Kidney (tissue), 13 donors: ENCODE measurements at regions not wholly inside any gene's neighbourhood (a gene's known extent, or its start where the extent isn't known, plus 50 kb on each side); places are given as distances from the start of the nearest gene placed in this dataset.
"Not testable (repeated sequence)": the region's sequence is repeated elsewhere in the genome, so short reads cannot be mapped to it uniquely, and the experiment has no call there.

Experiments used
- DNase-seq, 5 donors: peaks; one replicate each; pipeline ENCODE4 v3.0.0-alpha.2; 2013 to 2020
- FAIRE-seq: peaks from 2 replicates; lab custom pipeline; 2012; peaks lifted over from hg19 to GRCh38; lab: Jason Lieb, UNC
- H3K27ac ChIP-seq, 2 donors: one replicate each; pipeline ENCODE4 v1.7.0; 2013; ENCODE audit warnings: low read depth in 2 of 2, low read length in 2 of 2, inconsistent platforms in 1 of 2
- H3K27me3 ChIP-seq: one replicate; pipeline ENCODE4 v1.7.1; 2013; ENCODE audit warnings: low read length, inconsistent platforms; ENCODE audit not compliant: control insufficient read depth, insufficient read depth
- H3K36me3 ChIP-seq, 3 donors: one replicate each; pipeline versions ENCODE4 v1.7.0 to v1.7.1; 2013; ENCODE audit warnings: low read length in 3 of 3, control low read depth in 1 of 3, inconsistent platforms in 1 of 3; ENCODE audit not compliant: insufficient read depth in 3 of 3, control insufficient read depth in 2 of 3
- H3K4me1 ChIP-seq, 3 donors: one replicate each; pipeline versions ENCODE4 v1.7.0 to v1.7.1; 2013; ENCODE audit warnings: low read length in 3 of 3, inconsistent platforms in 1 of 3, low read depth in 1 of 3; ENCODE audit not compliant: control insufficient read depth in 2 of 3, insufficient read depth in 2 of 3
- H3K4me3 ChIP-seq, 3 donors: one replicate each; pipeline versions ENCODE4 v1.7.0 to v1.8.1; 2013; ENCODE audit warnings: low read length in 3 of 3, control low read depth in 1 of 3, inconsistent platforms in 1 of 3
- H3K9ac ChIP-seq, 3 donors: one replicate each; pipeline versions ENCODE4 v1.7.0 to v1.7.1; 2013; ENCODE audit warnings: low read length in 3 of 3, control low read depth in 1 of 3, inconsistent platforms in 1 of 3
- H3K9me3 ChIP-seq, 3 donors: one replicate each; pipeline versions ENCODE4 v1.7.0 to v1.7.1; 2013; ENCODE audit warnings: low read length in 3 of 3, control low read depth in 1 of 3, inconsistent platforms in 1 of 3; ENCODE audit not compliant: control insufficient read depth in 2 of 3, insufficient read depth in 1 of 3
- intact Hi-C: fragments of 100-400 bp; cut with DNase I; formaldehyde crosslinking; loops from one replicate; pipeline ENCODE4 v1.11.1; 2022
- TF ChIP-seq, protein P1 (sequence below): IDR thresholded peaks from 3 replicates; pipeline ENCODE4 v1.5.1; 2012; ENCODE audit warnings: mild to moderate bottlenecking, moderate library complexity, borderline replicate concordance; ENCODE audit not compliant: insufficient read depth; ENCODE audit errors: extremely low read depth
- donor health status: control.
- donor health status: control.
- donor health status: control.
- donor health status: control.
- donor health status: control.
- donor health status: DM: yes; HTN: yes; CAD: no.
- donor health status: Normal renal cell carcinoma (clear cell type).

DNA sequence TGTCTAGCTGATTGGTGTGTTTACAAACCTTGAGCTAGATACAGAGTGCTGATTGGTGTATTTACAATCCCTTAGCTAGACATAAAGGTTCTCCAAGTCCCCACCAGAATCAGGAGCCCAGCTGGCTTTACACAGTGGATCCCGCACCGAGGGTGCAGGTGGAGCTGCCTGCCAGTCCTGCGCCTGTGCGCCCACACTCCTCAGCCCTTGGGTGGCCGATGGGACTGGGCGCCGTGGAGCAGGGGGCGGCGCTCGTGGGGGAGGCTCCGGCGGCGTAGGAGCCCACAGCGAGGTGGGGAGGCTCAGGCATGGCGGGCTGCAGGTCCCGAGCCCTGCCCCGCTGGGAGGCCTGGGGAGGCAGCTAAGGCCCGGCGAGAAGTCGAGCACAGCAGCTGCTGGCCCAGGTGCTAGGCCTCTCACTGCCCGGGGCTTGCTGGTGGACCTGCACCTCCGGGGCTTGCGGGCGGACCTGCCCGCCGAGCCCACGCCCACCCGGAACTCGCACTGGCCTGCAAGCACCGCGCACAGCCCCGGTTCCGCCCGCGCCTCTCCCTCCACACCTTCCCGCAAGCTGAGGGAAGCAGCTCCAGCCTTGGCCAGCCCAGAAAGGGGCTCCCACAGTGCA, 51.0 kb upstream of the CDYL start:
- intact Hi-C loops, H3K27me3 ChIP-seq, H3K4me3 ChIP-seq, H3K27ac ChIP-seq, DNase-seq, H3K4me1 ChIP-seq, H3K9ac ChIP-seq, H3K36me3 ChIP-seq, H3K9me3 ChIP-seq, FAIRE-seq: not testable (repeated sequence)

DNA sequence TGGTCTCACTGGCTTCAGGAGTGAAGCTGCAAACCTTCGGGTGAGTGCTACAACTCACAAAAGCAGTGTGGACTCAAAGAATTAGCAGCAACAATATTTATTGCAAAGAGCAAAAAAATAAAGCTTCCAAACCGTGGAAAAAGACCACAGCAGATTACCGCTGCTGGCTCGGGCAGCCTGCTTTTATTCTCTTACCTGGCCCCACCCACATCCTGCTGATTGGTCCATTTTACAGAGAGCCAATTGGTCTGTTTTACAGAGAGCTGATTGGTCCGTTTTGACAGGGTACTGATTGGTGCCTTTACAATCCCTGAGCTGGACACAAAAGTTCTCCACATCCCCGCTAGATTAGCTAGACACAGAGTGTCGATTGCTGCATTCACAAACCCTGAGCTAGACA, 51.5 kb upstream of the CDYL start:
- intact Hi-C loops, H3K27ac ChIP-seq, FAIRE-seq, H3K9ac ChIP-seq, H3K9me3 ChIP-seq, H3K27me3 ChIP-seq, H3K36me3 ChIP-seq, DNase-seq, H3K4me1 ChIP-seq, H3K4me3 ChIP-seq: not testable (repeated sequence)

DNA sequence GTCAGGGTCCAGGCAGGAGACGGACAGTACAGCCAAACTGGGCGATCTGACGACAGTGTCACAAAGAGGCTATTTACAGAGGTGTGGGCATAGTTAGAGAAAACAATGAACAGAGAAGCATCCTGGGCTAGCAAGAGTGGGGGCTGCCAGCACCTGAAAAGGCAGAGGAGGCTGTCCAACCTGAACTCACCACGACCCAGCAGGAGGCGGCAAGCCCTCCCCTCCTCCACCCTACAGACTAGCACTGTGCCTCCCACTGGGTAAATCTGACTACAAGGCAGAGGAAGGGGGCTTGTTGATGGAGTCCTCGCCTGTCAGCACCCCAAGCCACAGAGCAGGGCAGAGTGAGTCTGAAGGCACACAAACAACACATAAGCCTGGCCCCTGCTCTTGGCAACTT, 52.8 kb upstream of the CDYL start:
- H3K4me1 ChIP-seq, result no peaks in the 10 kb centered on the region
- no peak overlapping the region for H3K9ac ChIP-seq
- no peak for FAIRE-seq
- no peaks in the 10 kb centered on the region for H3K27me3 ChIP-seq
- TF ChIP-seq, protein P1, sequence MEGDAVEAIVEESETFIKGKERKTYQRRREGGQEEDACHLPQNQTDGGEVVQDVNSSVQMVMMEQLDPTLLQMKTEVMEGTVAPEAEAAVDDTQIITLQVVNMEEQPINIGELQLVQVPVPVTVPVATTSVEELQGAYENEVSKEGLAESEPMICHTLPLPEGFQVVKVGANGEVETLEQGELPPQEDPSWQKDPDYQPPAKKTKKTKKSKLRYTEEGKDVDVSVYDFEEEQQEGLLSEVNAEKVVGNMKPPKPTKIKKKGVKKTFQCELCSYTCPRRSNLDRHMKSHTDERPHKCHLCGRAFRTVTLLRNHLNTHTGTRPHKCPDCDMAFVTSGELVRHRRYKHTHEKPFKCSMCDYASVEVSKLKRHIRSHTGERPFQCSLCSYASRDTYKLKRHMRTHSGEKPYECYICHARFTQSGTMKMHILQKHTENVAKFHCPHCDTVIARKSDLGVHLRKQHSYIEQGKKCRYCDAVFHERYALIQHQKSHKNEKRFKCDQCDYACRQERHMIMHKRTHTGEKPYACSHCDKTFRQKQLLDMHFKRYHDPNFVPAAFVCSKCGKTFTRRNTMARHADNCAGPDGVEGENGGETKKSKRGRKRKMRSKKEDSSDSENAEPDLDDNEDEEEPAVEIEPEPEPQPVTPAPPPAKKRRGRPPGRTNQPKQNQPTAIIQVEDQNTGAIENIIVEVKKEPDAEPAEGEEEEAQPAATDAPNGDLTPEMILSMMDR, result no peak
- no peaks in the 10 kb centered on the region for H3K36me3 ChIP-seq
- no peak for DNase-seq
- H3K27ac ChIP-seq, result no peak overlapping the region
- H3K9me3 ChIP-seq, result no peaks in the 10 kb centered on the region
- intact Hi-C loops, result no loop called here
- no peak overlapping the region for H3K4me3 ChIP-seq

DNA sequence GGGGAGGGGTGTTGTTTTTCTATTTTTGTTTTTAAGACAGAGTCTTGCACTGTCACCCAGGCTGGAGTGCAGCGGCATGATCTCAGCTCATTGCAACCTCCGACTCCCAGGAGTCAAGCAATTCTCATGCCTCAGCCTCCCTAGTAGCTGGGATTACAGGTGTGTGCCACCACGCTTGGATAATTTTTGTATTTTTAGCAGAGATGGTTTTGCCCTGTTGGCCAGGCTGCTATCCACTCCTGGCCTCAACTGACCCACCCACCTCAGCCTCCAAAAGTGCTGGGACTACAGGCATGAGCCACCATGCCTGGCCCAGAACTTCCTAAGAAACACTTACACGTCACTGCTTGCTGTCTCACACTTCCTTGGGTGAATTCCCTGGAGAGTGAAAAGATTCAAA, 54.8 kb upstream of the CDYL start:
- DNase-seq, H3K9me3 ChIP-seq, intact Hi-C loops, H3K27me3 ChIP-seq, H3K27ac ChIP-seq, H3K4me1 ChIP-seq, H3K9ac ChIP-seq, H3K36me3 ChIP-seq, FAIRE-seq, H3K4me3 ChIP-seq: not testable (repeated sequence)

DNA sequence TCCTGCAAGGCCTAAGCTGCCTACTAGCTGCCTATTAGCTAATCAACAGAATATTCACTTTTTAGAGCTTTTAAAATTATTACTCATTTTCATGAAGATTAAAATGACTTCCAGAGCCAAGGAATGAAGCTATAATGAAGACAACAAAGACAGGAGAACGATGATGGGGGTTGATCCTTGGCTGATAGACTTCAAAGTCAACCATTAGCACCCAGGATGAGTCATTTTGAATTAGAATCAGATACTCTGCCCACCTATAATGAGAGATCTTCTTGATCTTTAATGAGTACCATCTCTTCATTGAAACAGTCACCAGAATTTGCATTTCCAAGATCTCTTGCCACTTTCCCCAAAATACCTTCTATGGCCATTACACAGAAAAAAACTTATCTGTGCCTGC, 56.7 kb upstream of the CDYL start:
- TF ChIP-seq, protein P1, result no peak
- H3K4me1 ChIP-seq, result no peaks in the 10 kb centered on the region
- no peaks in the 10 kb centered on the region for H3K36me3 ChIP-seq
- no peak overlapping the region for H3K4me3 ChIP-seq
- no peaks in the 10 kb centered on the region for H3K27me3 ChIP-seq
- FAIRE-seq, result no peak
- H3K9ac ChIP-seq, result no peak overlapping the region
- intact Hi-C loops, result no loop called here
- H3K27ac ChIP-seq, result no peak overlapping the region
- H3K9me3 ChIP-seq, result no peaks in the 10 kb centered on the region
- no peak for DNase-seq
